ENCODE measurements at regions not wholly inside any gene's neighbourhood (a gene's known extent, or its start where the extent isn't known, plus 50 kb on each side); places are given as distances from the start of the nearest gene placed in this dataset.

DNA sequence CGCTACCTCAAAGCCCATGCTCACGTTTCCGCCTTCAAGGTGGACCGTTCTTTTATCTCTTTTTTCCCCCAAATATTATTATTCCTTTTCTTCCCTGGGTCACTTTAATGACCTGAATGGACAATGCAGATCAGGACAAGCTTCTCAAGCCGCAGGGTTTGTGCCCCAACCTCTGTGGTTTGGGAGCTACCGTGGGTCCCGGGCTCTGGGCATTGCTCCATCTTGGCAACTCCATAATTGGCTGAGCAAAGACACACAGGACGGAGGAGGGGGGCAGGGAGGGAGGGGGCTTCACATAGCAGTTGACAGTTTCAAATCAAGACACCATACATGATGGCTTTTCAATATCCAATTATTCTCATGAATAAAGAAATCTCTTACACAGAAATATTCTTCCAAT lies 308.1 kb upstream of the FZD8 start:
- FAIRE-seq (no peak), DNase-seq (ENCODE audit: insufficient read length, low spot score) (no peak)
- TF ChIP-seq POLR2AphosphoS5 (IDR thresholded peaks at IDR 0.05; ENCODE audit: low read depth, low read length) = no peak
- TF ChIP-seq TAF1 (IDR thresholded peaks at IDR 0.05; ENCODE audit: low read depth, low read length) = no peak
- no peak for TF ChIP-seq SPI1 (IDR thresholded peaks at IDR 0.05; ENCODE audit: low read depth, low read length)
- TF ChIP-seq POLR2A (IDR thresholded peaks at IDR 0.05; ENCODE audit: low read depth, low read length) = no peak
- no peak for TF ChIP-seq PAX5 (IDR thresholded peaks at IDR 0.05; ENCODE audit: insufficient read depth, low read length, severe bottlenecking)

DNA sequence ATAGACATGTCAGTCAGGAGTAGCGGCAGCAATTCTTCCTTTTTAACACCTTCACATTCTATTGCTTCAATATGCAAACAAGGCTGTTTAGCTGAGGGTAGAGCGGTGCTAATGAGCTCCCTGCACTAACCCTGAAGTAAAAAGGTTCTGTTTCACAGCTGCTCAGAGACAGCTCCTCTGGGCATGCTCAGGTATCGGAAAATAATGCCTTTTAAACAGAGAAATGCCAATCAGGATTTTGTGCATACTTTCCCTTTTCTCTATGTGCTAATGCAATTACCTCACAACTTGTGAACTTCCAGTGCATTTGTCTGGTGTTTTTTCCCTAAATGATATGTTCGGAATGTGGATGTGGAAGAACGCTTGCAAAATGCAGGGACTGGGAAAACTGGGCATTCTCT lies 307.7 kb upstream of the FZD8 start:
- DNase-seq (ENCODE audit: insufficient read length, low spot score) = no peak
- no peak for FAIRE-seq
- TF ChIP-seq PAX5 (IDR thresholded peaks at IDR 0.05; ENCODE audit: insufficient read depth, low read length, severe bottlenecking) (no peak), SPI1 (IDR thresholded peaks at IDR 0.05; ENCODE audit: low read depth, low read length) (no peak), TAF1 (IDR thresholded peaks at IDR 0.05; ENCODE audit: low read depth, low read length) (no peak), POU2F2 (IDR thresholded peaks at IDR 0.05; ENCODE audit: low read depth, low read length) (no peak), POLR2AphosphoS5 (IDR thresholded peaks at IDR 0.05; ENCODE audit: low read depth, low read length) (no peak), POLR2A (IDR thresholded peaks at IDR 0.05; ENCODE audit: low read depth, low read length) (no peak)

- FAIRE-seq = no peak
- TF ChIP-seq TAF1 (IDR thresholded peaks at IDR 0.05; ENCODE audit: low read depth, low read length) (no peak), SPI1 (IDR thresholded peaks at IDR 0.05; ENCODE audit: low read depth, low read length) (no peak), POLR2AphosphoS5 (IDR thresholded peaks at IDR 0.05; ENCODE audit: low read depth, low read length) (no peak), PAX5 (IDR thresholded peaks at IDR 0.05; ENCODE audit: insufficient read depth, low read length, severe bottlenecking) (no peak), POLR2A (IDR thresholded peaks at IDR 0.05; ENCODE audit: low read depth, low read length) (no peak), POU2F2 (IDR thresholded peaks at IDR 0.05; ENCODE audit: low read depth, low read length) (no peak)
- DNase-seq (ENCODE audit: insufficient read length, low spot score) = no peak
Observed at GRCh38 chr10:35946556-35946955, 304.5 kb upstream of the FZD8 start.

GRCh38 chr10:35942057-35942456 lies 300.0 kb upstream of the FZD8 start:
- FAIRE-seq (no peak), DNase-seq (ENCODE audit: insufficient read length, low spot score) (no peak)
- no peak for TF ChIP-seq PAX5 (IDR thresholded peaks at IDR 0.05; ENCODE audit: insufficient read depth, low read length, severe bottlenecking)
- no peak for TF ChIP-seq POLR2AphosphoS5 (IDR thresholded peaks at IDR 0.05; ENCODE audit: low read depth, low read length)
- TF ChIP-seq TAF1 (IDR thresholded peaks at IDR 0.05; ENCODE audit: low read depth, low read length) = no peak
- TF ChIP-seq POLR2A (IDR thresholded peaks at IDR 0.05; ENCODE audit: low read depth, low read length) = no peak
- no peak for TF ChIP-seq SPI1 (IDR thresholded peaks at IDR 0.05; ENCODE audit: low read depth, low read length)
- no peak for TF ChIP-seq POU2F2 (IDR thresholded peaks at IDR 0.05; ENCODE audit: low read depth, low read length)

DNA sequence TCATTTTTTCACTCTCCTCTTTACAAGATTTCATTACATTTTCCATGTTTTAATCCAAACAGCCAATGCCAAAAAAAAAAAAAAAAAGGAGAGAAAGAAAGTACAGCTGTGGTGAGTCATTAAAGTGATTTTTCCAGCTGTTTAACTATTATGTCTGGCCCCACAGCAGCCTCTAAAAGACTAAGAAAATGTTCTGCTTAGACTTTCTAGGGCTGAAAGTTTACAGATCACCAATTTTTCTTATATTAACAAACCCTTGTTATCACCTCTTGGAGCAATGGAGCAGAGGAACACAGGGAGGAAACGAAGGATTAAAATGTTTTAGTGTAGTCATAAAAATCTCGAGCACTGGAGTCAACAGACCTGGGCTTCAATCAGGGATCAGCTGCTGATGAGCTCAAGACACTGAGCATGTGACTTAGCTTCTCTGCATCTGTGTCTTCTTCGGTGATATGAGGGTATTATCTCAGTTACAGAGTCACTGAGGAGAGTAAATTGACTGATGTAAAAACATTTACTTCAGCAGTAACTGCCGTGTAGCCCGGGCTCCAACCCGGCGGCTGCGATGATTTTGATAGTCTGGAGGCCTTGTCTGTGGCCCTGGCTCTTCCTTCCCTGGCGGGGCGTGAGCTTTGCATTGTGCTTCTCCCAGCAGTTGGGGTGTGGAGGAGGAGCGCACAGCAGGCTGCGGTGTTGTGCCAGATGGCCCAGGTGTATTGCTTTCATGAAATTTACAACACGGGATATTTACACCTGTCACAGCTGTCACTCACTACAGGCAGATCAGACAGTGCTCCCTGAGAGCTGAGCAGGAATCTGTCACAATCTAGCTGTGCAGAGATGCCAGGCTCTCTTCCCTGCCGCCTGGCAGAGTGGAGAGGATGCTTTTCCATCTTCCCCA lies 298.3 kb upstream of the FZD8 start:
- FAIRE-seq (no peak), DNase-seq (ENCODE audit: insufficient read length, low spot score) (no peak)
- TF ChIP-seq POU2F2 (IDR thresholded peaks at IDR 0.05; ENCODE audit: low read depth, low read length) (no peak), POLR2A (IDR thresholded peaks at IDR 0.05; ENCODE audit: low read depth, low read length) (no peak), TAF1 (IDR thresholded peaks at IDR 0.05; ENCODE audit: low read depth, low read length) (no peak), POLR2AphosphoS5 (IDR thresholded peaks at IDR 0.05; ENCODE audit: low read depth, low read length) (no peak), PAX5 (IDR thresholded peaks at IDR 0.05; ENCODE audit: insufficient read depth, low read length, severe bottlenecking) (no peak), SPI1 (IDR thresholded peaks at IDR 0.05; ENCODE audit: low read depth, low read length) (no peak)

DNA sequence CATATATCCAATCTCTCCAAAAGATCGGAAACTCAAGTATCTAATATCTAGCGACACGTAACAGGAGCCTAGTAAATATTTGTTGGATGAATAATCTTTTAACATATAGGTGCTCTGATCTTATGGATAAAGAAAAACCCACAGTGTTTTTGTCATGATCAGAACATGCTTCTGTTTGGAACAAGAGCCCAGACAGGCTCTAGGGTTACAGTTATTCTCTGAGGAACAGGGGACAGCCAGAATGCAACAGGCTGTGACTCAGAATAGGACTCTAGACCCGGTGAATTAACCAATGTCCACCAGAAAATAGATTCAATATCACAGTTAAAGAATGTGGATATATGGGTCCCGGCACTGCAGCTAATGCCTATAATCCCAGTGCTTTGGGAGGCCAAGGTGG lies 296.1 kb upstream of the FZD8 start:
- no peak for DNase-seq (ENCODE audit: insufficient read length, low spot score)
- no peak for TF ChIP-seq PAX5 (IDR thresholded peaks at IDR 0.05; ENCODE audit: insufficient read depth, low read length, severe bottlenecking)
- no peak for TF ChIP-seq POLR2A (IDR thresholded peaks at IDR 0.05; ENCODE audit: low read depth, low read length)
- TF ChIP-seq POLR2AphosphoS5 (IDR thresholded peaks at IDR 0.05; ENCODE audit: low read depth, low read length) = no peak
- TF ChIP-seq TAF1 (IDR thresholded peaks at IDR 0.05; ENCODE audit: low read depth, low read length) = no peak
- TF ChIP-seq POU2F2 (IDR thresholded peaks at IDR 0.05; ENCODE audit: low read depth, low read length) = no peak
- TF ChIP-seq SPI1 (IDR thresholded peaks at IDR 0.05; ENCODE audit: low read depth, low read length) = no peak
- FAIRE-seq = no peak

- FAIRE-seq (no peak), DNase-seq (ENCODE audit: insufficient read length, low spot score) (no peak)
- TF ChIP-seq TAF1 (IDR thresholded peaks at IDR 0.05; ENCODE audit: low read depth, low read length) (no peak), POLR2AphosphoS5 (IDR thresholded peaks at IDR 0.05; ENCODE audit: low read depth, low read length) (no peak), POLR2A (IDR thresholded peaks at IDR 0.05; ENCODE audit: low read depth, low read length) (no peak), PAX5 (IDR thresholded peaks at IDR 0.05; ENCODE audit: insufficient read depth, low read length, severe bottlenecking) (no peak), SPI1 (IDR thresholded peaks at IDR 0.05; ENCODE audit: low read depth, low read length) (no peak), POU2F2 (IDR thresholded peaks at IDR 0.05; ENCODE audit: low read depth, low read length) (no peak)
Observed at GRCh38 chr10:35937546-35937945, 295.4 kb upstream of the FZD8 start.

GRCh38 chr10:35934642-35934995 lies 292.5 kb upstream of the FZD8 start:
- no peak for TF ChIP-seq PAX5 (IDR thresholded peaks at IDR 0.05; ENCODE audit: insufficient read depth, low read length, severe bottlenecking)
- TF ChIP-seq POLR2AphosphoS5 (IDR thresholded peaks at IDR 0.05; ENCODE audit: low read depth, low read length) = no peak
- TF ChIP-seq SPI1 (IDR thresholded peaks at IDR 0.05; ENCODE audit: low read depth, low read length) = no peak
- no peak for TF ChIP-seq POU2F2 (IDR thresholded peaks at IDR 0.05; ENCODE audit: low read depth, low read length)
- TF ChIP-seq POLR2A (IDR thresholded peaks at IDR 0.05; ENCODE audit: low read depth, low read length) = no peak
- no peak for TF ChIP-seq TAF1 (IDR thresholded peaks at IDR 0.05; ENCODE audit: low read depth, low read length)
- no peak for FAIRE-seq
- no peak for DNase-seq (ENCODE audit: insufficient read length, low spot score)

GRCh38 chr10:35933940-35934641 lies 292.0 kb upstream of the FZD8 start:
- no peak for FAIRE-seq
- DNase-seq (ENCODE audit: insufficient read length, low spot score) = no peak
- no peak for TF ChIP-seq POU2F2 (IDR thresholded peaks at IDR 0.05; ENCODE audit: low read depth, low read length)
- TF ChIP-seq POLR2A (IDR thresholded peaks at IDR 0.05; ENCODE audit: low read depth, low read length) = no peak
- TF ChIP-seq SPI1 (IDR thresholded peaks at IDR 0.05; ENCODE audit: low read depth, low read length) = no peak
- no peak for TF ChIP-seq PAX5 (IDR thresholded peaks at IDR 0.05; ENCODE audit: insufficient read depth, low read length, severe bottlenecking)
- TF ChIP-seq POLR2AphosphoS5 (IDR thresholded peaks at IDR 0.05; ENCODE audit: low read depth, low read length) = no peak
- TF ChIP-seq TAF1 (IDR thresholded peaks at IDR 0.05; ENCODE audit: low read depth, low read length) = no peak

Measured in GM12891 (cell line).